ENCODE measurements at regions not wholly inside any gene's neighbourhood (a gene's known extent, or its start where the extent isn't known, plus 50 kb on each side); places are given as distances from the start of the nearest gene placed in this dataset.
A peak's percentile ranks its signal among the peaks of the same experiment; 100 is the strongest.

GRCh38 chr1:67892476-67893125, 59.3 kb upstream of the GNG12 start:
- no peak overlapping the region for H3K4me3 Mint-ChIP-seq
- H3K9me3 Mint-ChIP-seq = no peaks in the 10 kb centered on the region
- TF ChIP-seq CTCF (conservative IDR thresholded peaks at IDR 0.05) = no peak
- no peak for DNase-seq (ENCODE audit: extremely low spot score, unreplicated experiment)
- no peaks in the 10 kb centered on the region for H3K36me3 Mint-ChIP-seq
- H3K4me1 Mint-ChIP-seq (ENCODE audit: unreplicated experiment) = peaks cover 36% of the 10 kb centered on the region
- no peak overlapping the region for H3K27ac Mint-ChIP-seq
- no peaks in the 10 kb centered on the region for H3K27me3 Mint-ChIP-seq

- H3K4me3 Mint-ChIP-seq = no peak overlapping the region
- H3K36me3 Mint-ChIP-seq = no peaks in the 10 kb centered on the region
- no peaks in the 10 kb centered on the region for H3K9me3 Mint-ChIP-seq
- H3K27me3 Mint-ChIP-seq = no peaks in the 10 kb centered on the region
- no peak for TF ChIP-seq CTCF (conservative IDR thresholded peaks at IDR 0.05)
- no peak overlapping the region for H3K27ac Mint-ChIP-seq
- H3K4me1 Mint-ChIP-seq (ENCODE audit: unreplicated experiment) = peaks cover 24% of the 10 kb centered on the region
- DNase-seq (ENCODE audit: extremely low spot score, unreplicated experiment) = no peak
Measured at GRCh38 chr1:67890857-67891256, 57.6 kb upstream of the GNG12 start.

- no peak for TF ChIP-seq CTCF (conservative IDR thresholded peaks at IDR 0.05)
- Mint-ChIP-seq H3K4me3 (no peak overlapping the region), H3K27me3 (no peaks in the 10 kb centered on the region), H3K9me3 (no peaks in the 10 kb centered on the region), H3K36me3 (no peaks in the 10 kb centered on the region), H3K4me1 (ENCODE audit: unreplicated experiment) (peaks cover 24% of the 10 kb centered on the region), H3K27ac (no peak overlapping the region)
- DNase-seq (ENCODE audit: extremely low spot score, unreplicated experiment) = no peak
Measured at GRCh38 chr1:67889953-67890567, 56.8 kb upstream of the GNG12 start.

- no peak for TF ChIP-seq CTCF (conservative IDR thresholded peaks at IDR 0.05)
- H3K4me1 Mint-ChIP-seq (ENCODE audit: unreplicated experiment) = peaks cover 24% of the 10 kb centered on the region
Measured at GRCh38 chr1:67889466-67889865, 56.2 kb upstream of the GNG12 start.

GRCh38 chr1:67888216-67889106, 55.2 kb upstream of the GNG12 start:
- H3K27me3 Mint-ChIP-seq = peaks cover 3% of the 10 kb centered on the region
- TF ChIP-seq CTCF (conservative IDR thresholded peaks at IDR 0.05) = no peak
- no peak overlapping the region for H3K27ac Mint-ChIP-seq
- peak overlapping the region; percentile 27 for H3K4me3 Mint-ChIP-seq
- DNase-seq (ENCODE audit: extremely low spot score, unreplicated experiment) = no peak
- no peaks in the 10 kb centered on the region for H3K36me3 Mint-ChIP-seq
- H3K9me3 Mint-ChIP-seq = no peaks in the 10 kb centered on the region
- peaks cover 24% of the 10 kb centered on the region for H3K4me1 Mint-ChIP-seq (ENCODE audit: unreplicated experiment)

More at GRCh38 chr1:67889466-67889865, 56.2 kb upstream of the GNG12 start:
- no peak overlapping the region for H3K27ac Mint-ChIP-seq
- peaks cover 3% of the 10 kb centered on the region for H3K27me3 Mint-ChIP-seq
- no peak overlapping the region for H3K4me3 Mint-ChIP-seq
- DNase-seq (ENCODE audit: extremely low spot score, unreplicated experiment) = no peak
- no peaks in the 10 kb centered on the region for H3K36me3 Mint-ChIP-seq
- H3K9me3 Mint-ChIP-seq = no peaks in the 10 kb centered on the region
